HepG2 (cell line): ENCODE measurements at regions not wholly inside any gene's neighbourhood (a gene's known extent, or its start where the extent isn't known, plus 50 kb on each side); places are given as distances from the start of the nearest gene placed in this dataset.
A peak's percentile ranks its signal among the peaks of the same experiment; 100 is the strongest.

ENCODE experiments used
- ATAC-seq: fragments of 200-7000 bp; cut with Tn5 transposase; 3 replicates; pipeline ENCODE4 v1.9.1; 2020; ENCODE audit warnings: mild to moderate bottlenecking, moderate library complexity
- BruUV-seq: library from RNA; stranded (reverse); fragments of 400-500 nt; replicated peaks from 2 replicates; lab custom pipeline; 2021; lab: Mats Ljungman, UMichigan
- CTCF ChIA-PET: fragments of 300-600 bp; formaldehyde crosslinking; extraction: SDS; loops from one replicate; lab custom pipeline; 2021; ENCODE audit warnings: low total read pairs, inconsistent platforms, low intra/inter-chr PET ratio; lab: Yijun Ruan, JAX
- POLR2A ChIA-PET: fragments of 350-600 bp; sonication (Branson Sonifier 250); formaldehyde crosslinking; loops from one replicate; lab custom pipeline; 2020; ENCODE audit warnings: antibody characterized with exemption, inconsistent platforms; lab: Yijun Ruan, JAX
- DNase-seq: peaks from one replicate; pipeline ENCODE4 v3.0.0-alpha.2; 2015; ENCODE audit warnings: low spot score
- FAIRE-seq: peaks from 3 replicates; lab custom pipeline; 2011; peaks lifted over from hg19 to GRCh38; lab: Jason Lieb, UNC
- H2AFZ ChIP-seq: one replicate; pipeline ENCODE4 v1.6.1; 2011; ENCODE audit warnings: low read length, inconsistent platforms
- H3K27ac ChIP-seq: fragments of 300-600 bp; 3 replicates; pipeline ENCODE4 v1.8.0; 2011; ENCODE audit warnings: mixed run types, mild to moderate bottlenecking, mixed read lengths, low read length, inconsistent platforms; ENCODE audit not compliant: insufficient read depth; ENCODE audit errors: extremely low read length
- H3K27me3 ChIP-seq, 2 experiments: fragments of 200-600 bp in 1 of 2; 2 replicates in 1 of 2; 3 replicates in 1 of 2; pipeline versions ENCODE4 v1.6.0 to v1.8.0; 2011; ENCODE audit warnings: low read length in 2 of 2, mild to moderate bottlenecking in 2 of 2, moderate library complexity in 2 of 2, inconsistent platforms in 1 of 2; ENCODE audit not compliant: insufficient read depth in 2 of 2, control insufficient read depth in 1 of 2
- H3K36me3 ChIP-seq, 2 experiments: fragments of 200-600 bp in 1 of 2; replicated peaks in 1 of 2; 2 replicates in 1 of 2; 3 replicates in 1 of 2; pipeline versions ENCODE4 v1.5.1 to v1.8.0; 2011; ENCODE audit warnings: low read length in 2 of 2, inconsistent platforms in 1 of 2; ENCODE audit not compliant: insufficient read depth in 2 of 2, control insufficient read depth in 1 of 2
- H3K4me1 ChIP-seq: 2 replicates; pipeline ENCODE4 v1.5.1; 2012; ENCODE audit warnings: low read length, inconsistent platforms; ENCODE audit not compliant: insufficient read depth
- H3K4me2 ChIP-seq: 2 replicates; pipeline ENCODE4 v1.6.0; 2011; ENCODE audit warnings: low read depth, low read length, inconsistent platforms
- H3K4me3 ChIP-seq, 3 experiments: fragments of 200-600 bp in 1 of 3; sonication (generic), shearing (Covaris generic) in 1 of 3; replicated peaks in 1 of 3; 2 replicates each; pipeline ENCODE4 v1.5.1; 2011 to 2016; ENCODE audit warnings: low read length in 3 of 3, inconsistent platforms in 2 of 3, low read depth in 2 of 3, mild to moderate bottlenecking in 2 of 3, control low read depth in 1 of 3, mixed read lengths in 1 of 3; ENCODE audit not compliant: insufficient read depth in 1 of 3
- H3K79me2 ChIP-seq: one replicate; pipeline ENCODE4 v1.6.1; 2011; ENCODE audit warnings: low read length, inconsistent platforms; ENCODE audit not compliant: insufficient read depth
- H3K9ac ChIP-seq: 2 replicates; pipeline ENCODE4 v1.6.0; 2011; ENCODE audit warnings: mild to moderate bottlenecking, low read depth, low read length, inconsistent platforms; ENCODE audit not compliant: insufficient read depth
- H3K9me3 ChIP-seq: 2 replicates; pipeline ENCODE4 v1.5.1; 2012; ENCODE audit warnings: mild to moderate bottlenecking, low read length
- H4K20me1 ChIP-seq: 2 replicates; pipeline ENCODE4 v1.6.0; 2011; ENCODE audit warnings: inconsistent platforms, mild to moderate bottlenecking, low read length, moderate library complexity; ENCODE audit not compliant: insufficient read depth
- E2F5 ChIP-seq: sonication (generic); formaldehyde crosslinking; conservative IDR thresholded peaks from 2 replicates; pipeline ENCODE4 v1.4.0; 2020; ENCODE audit warnings: missing genetic modification reagents
- KDM5B ChIP-seq: sonication (generic); formaldehyde crosslinking; IDR thresholded peaks from 2 replicates; pipeline ENCODE4 v1.4.0; 2020; ENCODE audit warnings: missing genetic modification reagents, mild to moderate bottlenecking, borderline replicate concordance
- KLF13 ChIP-seq: sonication (generic); formaldehyde crosslinking; IDR thresholded peaks from 2 replicates; pipeline ENCODE4 v1.4.0; 2020; ENCODE audit warnings: mild to moderate bottlenecking, missing genetic modification reagents
- NFKB2 ChIP-seq: sonication (generic); formaldehyde crosslinking; IDR thresholded peaks from 2 replicates; pipeline ENCODE4 v1.4.0; 2020; ENCODE audit warnings: missing genetic modification reagents, borderline replicate concordance
- REXO4 ChIP-seq: sonication (generic); formaldehyde crosslinking; IDR thresholded peaks from 2 replicates; pipeline ENCODE4 v1.8.0; 2022; ENCODE audit warnings: missing genetic modification reagents, mild to moderate bottlenecking, borderline replicate concordance
- RFX1 ChIP-seq: fragments of 450-650 bp; IDR thresholded peaks from 2 replicates; pipeline ENCODE4 v1.6.1; 2017
- RORA ChIP-seq: sonication (generic); formaldehyde crosslinking; IDR thresholded peaks from 2 replicates; pipeline ENCODE4 v1.5.0; 2020; ENCODE audit warnings: mild to moderate bottlenecking, missing genetic modification reagents, moderate library complexity
- TOE1 ChIP-seq: sonication (generic); formaldehyde crosslinking; IDR thresholded peaks from 2 replicates; pipeline ENCODE4 v1.4.0; 2020; ENCODE audit warnings: mild to moderate bottlenecking, missing genetic modification reagents
- ZMYM2 ChIP-seq: sonication (generic); formaldehyde crosslinking; IDR thresholded peaks from 2 replicates; pipeline ENCODE4 v1.8.0; 2022; ENCODE audit warnings: mild to moderate bottlenecking, missing genetic modification reagents
- ZNF136 ChIP-seq: sonication (generic); formaldehyde crosslinking; IDR thresholded peaks from 2 replicates; pipeline ENCODE4 v1.8.1; 2022; ENCODE audit warnings: low read depth, mild to moderate bottlenecking, moderate library complexity, missing genetic modification reagents
- ZNF275 ChIP-seq: sonication (generic); formaldehyde crosslinking; IDR thresholded peaks from 2 replicates; pipeline ENCODE4 v1.8.0; 2022; ENCODE audit warnings: missing genetic modification reagents, mild to moderate bottlenecking, inconsistent platforms, borderline replicate concordance
- ZNF354B ChIP-seq: sonication (generic); formaldehyde crosslinking; IDR thresholded peaks from 2 replicates; pipeline ENCODE4 v1.8.0; 2022; ENCODE audit warnings: mild to moderate bottlenecking, missing genetic modification reagents
- ZNF547 ChIP-seq: sonication (generic); formaldehyde crosslinking; IDR thresholded peaks from 2 replicates; pipeline ENCODE4 v1.5.1; 2020; ENCODE audit warnings: mild to moderate bottlenecking, missing genetic modification reagents
- ZNF629 ChIP-seq: sonication (generic); formaldehyde crosslinking; conservative IDR thresholded peaks from 2 replicates; pipeline ENCODE4 v1.5.0; 2020; ENCODE audit warnings: missing genetic modification reagents
- ZNF747 ChIP-seq: sonication (generic); formaldehyde crosslinking; IDR thresholded peaks from 2 replicates; pipeline ENCODE4 v1.8.1; 2023; ENCODE audit warnings: missing genetic modification reagents, mild to moderate bottlenecking, borderline replicate concordance
- ZNF788 ChIP-seq: sonication (generic); formaldehyde crosslinking; IDR thresholded peaks from 2 replicates; pipeline ENCODE4 v1.5.0; 2020; ENCODE audit warnings: mild to moderate bottlenecking, missing genetic modification reagents, borderline replicate concordance
- WGBS: methylation state at CpG from one replicate; pipeline ENCODE4 v1.1.6; 2017; ENCODE audit warnings: low lambda C conversion rate; 5-methylcytosine and 5-hydroxymethylcytosine counted together
- in situ Hi-C: cut with HindIII; loops from 2 replicates; pipeline ENCODE4 v1.10.0; 2017; ENCODE audit warnings: low pct_unique_long_range_greater_than_20kb; ENCODE audit not compliant: extremely low pct_ligation_motif_present
- intact Hi-C: fragments of 100-400 bp; cut with micrococcal nuclease; formaldehyde crosslinking; loops from one replicate; pipeline ENCODE4 v1.10.0; 2022; ENCODE audit not compliant: unreplicated experiment

- Histone ChIP-seq H3K4me2 (no peak overlapping the region), H3K9me3 (no peaks in the 10 kb centered on the region), H3K27ac (no peak overlapping the region), H3K27me3 (no peaks in the 10 kb centered on the region), H2AFZ (no peak overlapping the region), H3K79me2 (no peaks in the 10 kb centered on the region), H3K9ac (no peak overlapping the region), H3K4me1 (no peaks in the 10 kb centered on the region), H3K36me3 (no peaks in the 10 kb centered on the region), H3K4me3 (no peak overlapping the region), H4K20me1 (no peaks in the 10 kb centered on the region)
- ATAC-seq (peak; percentile 70; the same call in 2 of the 3 replicates), DNase-seq (no peak), FAIRE-seq (no peak)
- intact Hi-C loops = loop anchor here (1.0 kb wide), 1 partner anchor 44 kb away; no protein-coding TSS in a partner anchor
- 0% methylated on average over 1 of the region's 1 CpG for WGBS
- CTCF ChIA-PET = no interaction called here
- in situ Hi-C loops = no loop called here
- TF ChIP-seq ZNF547 (CRISPR knock-in tag) (no peak), ZNF747 (no peak), KDM5B (no peak), RFX1 (no peak), ZNF788 (CRISPR knock-in tag) (no peak), REXO4 (CRISPR knock-in tag) (no peak), ZNF354B (CRISPR knock-in tag) (no peak), ZNF629 (no peak), RORA (no peak), NFKB2 (no peak), ZNF275 (CRISPR knock-in tag) (no peak), KLF13 (no peak), ZNF136 (CRISPR knock-in tag) (no peak), ZMYM2 (CRISPR knock-in tag) (no peak), E2F5 (CRISPR knock-in tag) (no peak), TOE1 (CRISPR knock-in tag) (no peak)
- BruUV-seq = no TSS peak
- POLR2A ChIA-PET = no interaction called here
These were observed 874.1 kb downstream of the ZPLD1 start for GRCh38 chr3:103308921-103309320.
